CD4-positive, CD25-positive, alpha-beta regulatory T cell (primary cell): ENCODE measurements at regions not wholly inside any gene's neighbourhood (a gene's known extent, or its start where the extent isn't known, plus 50 kb on each side); places are given as distances from the start of the nearest gene placed in this dataset.

Experiments
- ATAC-seq, 2 donors: fragments of 150-1000 bp; cut with Tn5 transposase; one replicate each; pipeline ENCODE4 v1.10.0; 2021; ENCODE audit warnings: low read depth in 2 of 2, moderate number of reproducible peaks in 2 of 2, moderate library complexity in 1 of 2
- DNase-seq, 3 donors: peaks; one replicate each; pipeline versions ENCODE4 v3.0.0 to v3.0.0-alpha.2; 2012 to 2022; ENCODE audit warnings: mixed read lengths in 1 of 3
- H3K27ac ChIP-seq: one replicate; pipeline ENCODE4 v1.7.0; 2013; ENCODE audit warnings: mild to moderate bottlenecking, low read length; ENCODE audit not compliant: insufficient read depth, poor library complexity, severe bottlenecking
- H3K27me3 ChIP-seq: one replicate; pipeline ENCODE4 v1.7.0; 2013; ENCODE audit warnings: low read length; ENCODE audit not compliant: control insufficient read depth, insufficient read depth
- H3K36me3 ChIP-seq: one replicate; pipeline ENCODE4 v1.7.0; 2013; ENCODE audit warnings: mild to moderate bottlenecking, low read length, moderate library complexity; ENCODE audit not compliant: control insufficient read depth, insufficient read depth
- H3K4me1 ChIP-seq: 2 replicates; pipeline ENCODE4 v1.7.0; 2013; ENCODE audit warnings: mild to moderate bottlenecking, low read length; ENCODE audit not compliant: insufficient read depth, control insufficient read depth, poor library complexity, severe bottlenecking
- H3K4me3 ChIP-seq: one replicate; pipeline ENCODE4 v1.7.0; 2013; ENCODE audit warnings: low read depth, mild to moderate bottlenecking, low read length, moderate library complexity
- H3K9me3 ChIP-seq, 2 experiments: 1 replicate in 1 of 2; 2 replicates in 1 of 2; pipeline ENCODE4 v1.7.0; 2013; ENCODE audit warnings: low read length in 2 of 2, mild to moderate bottlenecking in 1 of 2, moderate library complexity in 1 of 2; ENCODE audit not compliant: control insufficient read depth in 2 of 2
- H3K27ac Mint-ChIP-seq, 3 donors: one replicate each; pipeline ENCODE4 v1.8.0; 2020 to 2022; ENCODE audit warnings: mild to moderate bottlenecking in 3 of 3, mixed read lengths in 3 of 3, moderate library complexity in 2 of 3
- H3K27me3 Mint-ChIP-seq: one replicate; pipeline ENCODE4 v1.8.0; 2022; ENCODE audit warnings: mild to moderate bottlenecking, mixed read lengths
- H3K36me3 Mint-ChIP-seq: one replicate; pipeline ENCODE4 v1.8.0; 2020; ENCODE audit warnings: mixed read lengths
- H3K4me1 Mint-ChIP-seq, 4 donors: one replicate each; pipeline ENCODE4 v1.8.0; 2020 to 2022; ENCODE audit warnings: mixed read lengths in 4 of 4, mild to moderate bottlenecking in 1 of 4
- H3K4me3 Mint-ChIP-seq, 4 donors: one replicate each; pipeline ENCODE4 v1.8.0; 2020 to 2022; ENCODE audit warnings: mild to moderate bottlenecking in 4 of 4, mixed read lengths in 4 of 4, moderate library complexity in 3 of 4
- H3K9me3 Mint-ChIP-seq, 7 donors: one replicate each; pipeline ENCODE4 v1.8.0; 2020 to 2022; ENCODE audit warnings: mixed read lengths in 7 of 7, mild to moderate bottlenecking in 3 of 7, moderate library complexity in 2 of 7

DNA sequence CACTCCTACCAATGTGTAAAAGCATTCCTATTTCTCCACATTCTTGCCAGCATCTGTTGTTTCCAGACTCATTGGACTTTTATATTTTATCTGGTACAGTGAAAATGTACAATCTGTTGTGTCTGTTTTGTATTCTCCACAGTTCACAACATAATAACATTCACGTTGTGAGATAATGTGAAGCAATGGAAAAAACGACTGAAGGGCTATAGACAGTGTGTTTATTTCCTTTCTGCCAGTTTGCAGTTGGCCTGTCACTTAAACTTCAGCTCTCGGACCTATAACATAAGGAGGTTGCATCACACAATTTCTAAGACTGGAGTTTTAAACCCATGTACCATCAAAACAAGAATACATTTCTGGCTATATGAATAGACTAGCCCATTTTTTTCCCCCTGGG lies 965.5 kb upstream of the ATXN8OS start:
- Histone ChIP-seq H3K36me3 (no peaks in the 10 kb centered on the region), H3K4me3 (no peak overlapping the region), H3K9me3 (peaks cover 0 to 5% of the 10 kb centered on the region in 2 experiments), H3K27me3 (no peaks in the 10 kb centered on the region), H3K4me1 (no peaks in the 10 kb centered on the region), H3K27ac (no peak overlapping the region)
- no peak for ATAC-seq
- no peaks in the 10 kb centered on the region for H3K36me3 Mint-ChIP-seq
- DNase-seq, result no peak
- no peak overlapping the region for H3K27ac Mint-ChIP-seq
- H3K9me3 Mint-ChIP-seq, result peaks cover 0 to 15% (median 4%) of the 10 kb centered on the region in 7 donors
- H3K4me1 Mint-ChIP-seq, result no peaks in the 10 kb centered on the region
- no peaks in the 10 kb centered on the region for H3K27me3 Mint-ChIP-seq
- H3K4me3 Mint-ChIP-seq, result no peak overlapping the region

DNA sequence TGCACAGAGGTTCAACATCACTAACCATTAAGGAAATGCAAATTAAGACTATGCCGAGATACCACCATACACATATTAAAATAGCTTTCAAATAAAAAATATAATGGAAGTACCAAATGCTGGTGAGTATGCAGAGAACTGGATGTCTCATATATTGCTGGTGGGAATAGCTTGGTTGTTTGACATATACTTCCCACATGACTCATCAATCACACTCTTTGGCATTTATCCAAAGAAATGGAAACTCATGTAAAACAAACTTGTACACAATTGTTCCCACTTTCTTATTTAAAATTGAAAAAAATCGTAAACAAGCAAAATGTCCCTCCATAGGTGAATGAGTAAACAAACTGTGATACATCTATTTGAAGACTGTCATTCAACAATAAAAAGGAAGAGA lies 982.6 kb upstream of the ATXN8OS start:
- H3K9me3 Mint-ChIP-seq, result peaks cover 6 to 47% (median 22%) of the 10 kb centered on the region in 7 donors

DNA sequence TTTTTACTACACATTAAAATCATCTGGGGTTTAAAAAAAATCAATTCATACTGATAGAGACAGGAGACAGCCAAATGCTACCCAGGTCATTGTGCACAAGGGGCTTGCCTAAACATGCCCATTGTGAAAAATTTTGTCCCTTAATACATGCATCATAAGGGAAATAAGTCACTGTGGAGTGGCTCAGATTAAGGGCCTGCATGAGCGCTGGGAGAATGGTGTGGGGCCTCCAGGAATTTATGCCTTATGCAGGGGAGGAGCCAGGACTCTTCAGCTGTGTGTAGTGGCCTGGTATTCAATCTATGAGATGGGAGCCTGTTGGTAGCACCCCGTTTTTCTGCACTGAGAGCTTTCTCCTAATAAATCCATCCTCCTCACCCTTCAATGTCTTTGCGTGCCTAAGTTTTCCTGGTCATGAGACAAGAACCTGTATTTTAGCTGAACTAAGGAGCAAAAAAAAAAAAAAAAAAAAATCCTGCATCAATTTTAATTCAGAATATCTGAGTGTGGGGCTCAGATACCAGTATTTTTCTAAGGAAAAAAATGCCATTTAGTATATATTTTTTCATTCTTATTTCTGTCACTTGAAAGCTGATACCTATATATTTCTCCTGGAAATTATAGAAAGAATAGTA lies 997.6 kb upstream of the ATXN8OS start:
- Histone ChIP-seq H3K9me3 (peaks cover 3 to 9% of the 10 kb centered on the region in 2 experiments), H3K36me3 (no peaks in the 10 kb centered on the region), H3K27me3 (no peaks in the 10 kb centered on the region), H3K27ac (no peak overlapping the region), H3K4me1 (no peaks in the 10 kb centered on the region), H3K4me3 (no peak overlapping the region)
- Mint-ChIP-seq H3K36me3 (no peaks in the 10 kb centered on the region), H3K4me1 (no peaks in the 10 kb centered on the region), H3K27ac (no peak overlapping the region), H3K9me3 (peaks cover 0 to 25% (median 3%) of the 10 kb centered on the region in 7 donors), H3K27me3 (no peaks in the 10 kb centered on the region), H3K4me3 (no peak overlapping the region)
- ATAC-seq, result no peak
- no peak for DNase-seq

More for the DNA sequence above, 982.6 kb upstream of the ATXN8OS start:
- H3K4me1 Mint-ChIP-seq, result no peaks in the 10 kb centered on the region
- no peak overlapping the region for H3K4me3 Mint-ChIP-seq
- Histone ChIP-seq H3K4me1 (no peaks in the 10 kb centered on the region), H3K27me3 (no peaks in the 10 kb centered on the region), H3K27ac (no peak overlapping the region), H3K36me3 (no peaks in the 10 kb centered on the region), H3K4me3 (no peak overlapping the region), H3K9me3 (peaks cover 5 to 6% of the 10 kb centered on the region in 2 experiments)
- H3K27ac Mint-ChIP-seq, result no peak overlapping the region
- no peak for DNase-seq
- no peaks in the 10 kb centered on the region for H3K27me3 Mint-ChIP-seq
- no peak for ATAC-seq
- H3K36me3 Mint-ChIP-seq, result no peaks in the 10 kb centered on the region

DNA sequence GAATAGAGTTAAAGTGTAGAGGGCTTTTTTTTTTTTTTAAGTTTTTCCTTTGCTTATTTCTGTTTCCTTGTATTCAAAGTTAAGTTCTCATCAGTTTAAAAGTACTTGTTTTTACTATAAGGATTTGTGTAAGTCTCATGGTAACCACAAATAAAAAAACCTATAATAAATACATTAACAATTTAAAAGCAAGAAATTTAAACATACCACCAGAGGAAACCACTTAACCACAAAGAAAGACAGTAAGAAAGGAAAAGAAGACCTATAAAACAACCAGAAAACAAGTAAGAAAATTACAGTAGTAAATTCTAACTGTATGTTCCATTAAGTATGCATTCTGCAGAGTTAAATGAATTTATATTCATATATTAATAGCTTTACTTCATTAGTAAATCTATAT lies 999.1 kb upstream of the ATXN8OS start:
- no peaks in the 10 kb centered on the region for H3K4me1 Mint-ChIP-seq
- H3K4me1 ChIP-seq, result no peaks in the 10 kb centered on the region
- no peak overlapping the region for H3K27ac Mint-ChIP-seq
- H3K27me3 Mint-ChIP-seq, result no peaks in the 10 kb centered on the region
- H3K36me3 ChIP-seq, result no peaks in the 10 kb centered on the region
- DNase-seq, result no peak
- no peaks in the 10 kb centered on the region for H3K36me3 Mint-ChIP-seq
- H3K4me3 Mint-ChIP-seq, result no peak overlapping the region
- H3K27ac ChIP-seq, result no peak overlapping the region
- H3K9me3 Mint-ChIP-seq, result peaks cover 0 to 24% (median 7%) of the 10 kb centered on the region in 7 donors
- no peaks in the 10 kb centered on the region for H3K27me3 ChIP-seq
- no peak for ATAC-seq
- H3K9me3 ChIP-seq, result peaks cover 7 to 9% of the 10 kb centered on the region in 2 experiments
- no peak overlapping the region for H3K4me3 ChIP-seq

DNA sequence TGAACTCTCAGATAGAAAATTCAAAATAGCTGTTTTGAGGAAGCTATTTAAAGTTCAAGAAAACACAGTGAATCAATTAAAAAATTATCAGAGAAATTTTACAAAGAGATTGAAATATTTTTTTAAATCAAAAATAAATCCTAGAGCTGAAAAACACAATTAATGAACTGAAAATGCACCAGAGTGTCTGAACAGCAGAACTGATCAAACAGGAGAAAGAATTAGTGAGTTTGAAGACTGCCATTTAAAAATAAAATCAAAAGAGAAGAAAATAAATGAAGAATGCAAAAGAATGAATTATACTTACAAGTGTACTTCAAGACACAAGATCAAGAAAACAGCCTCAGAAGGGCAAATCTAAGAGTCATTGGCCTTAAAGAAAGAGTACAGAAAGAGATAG lies 1000.2 kb upstream of the ATXN8OS start:
- Mint-ChIP-seq H3K9me3 (peaks cover 0 to 24% (median 9%) of the 10 kb centered on the region in 7 donors), H3K36me3 (no peaks in the 10 kb centered on the region), H3K27ac (no peak overlapping the region), H3K27me3 (no peaks in the 10 kb centered on the region), H3K4me3 (no peak overlapping the region), H3K4me1 (no peaks in the 10 kb centered on the region)
- DNase-seq (no peak), ATAC-seq (no peak)
- H3K27me3 ChIP-seq, result no peaks in the 10 kb centered on the region
- no peak overlapping the region for H3K4me3 ChIP-seq
- no peaks in the 10 kb centered on the region for H3K4me1 ChIP-seq
- H3K36me3 ChIP-seq, result no peaks in the 10 kb centered on the region
- peaks cover 7 to 9% of the 10 kb centered on the region in 2 experiments for H3K9me3 ChIP-seq
- no peak overlapping the region for H3K27ac ChIP-seq

DNA sequence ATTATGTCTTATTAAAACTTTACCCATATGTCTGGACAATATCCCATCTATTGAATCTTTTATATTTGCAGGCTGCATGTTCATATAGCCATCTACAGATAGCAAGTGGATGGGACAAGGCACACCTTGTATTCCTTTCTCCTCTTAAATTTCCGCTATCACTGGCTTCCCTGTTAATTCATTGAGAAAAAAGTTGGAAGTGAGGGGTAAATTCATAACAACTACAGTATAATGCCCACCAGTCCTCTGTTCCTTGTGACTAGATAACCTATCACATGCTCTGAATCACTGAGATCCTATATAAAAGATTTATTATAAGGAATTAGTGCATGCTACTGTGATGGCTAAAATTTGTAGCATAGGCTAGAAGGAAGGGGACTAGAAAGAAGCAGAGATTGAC lies 1005.8 kb upstream of the ATXN8OS start:
- no peak for DNase-seq

DNA sequence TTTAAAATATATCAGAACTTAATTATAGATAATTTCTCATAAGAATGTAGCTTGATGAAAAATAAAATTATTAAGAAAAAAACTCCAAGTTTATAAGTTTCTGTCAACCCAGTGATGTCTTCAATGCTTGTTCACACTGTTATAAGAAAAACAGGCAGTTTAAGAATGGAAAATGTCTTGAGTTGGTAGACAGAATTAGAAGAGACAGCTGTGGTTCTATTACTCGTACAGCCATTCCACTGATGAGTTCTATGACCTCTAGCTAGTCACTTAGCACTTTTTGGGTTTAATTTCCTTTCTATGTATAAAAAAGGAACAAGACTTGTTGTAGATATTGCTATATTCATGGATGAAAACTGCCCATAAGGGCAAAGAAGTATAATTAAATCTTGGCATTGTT lies 1013.1 kb upstream of the ATXN8OS start:
- H3K36me3 Mint-ChIP-seq, result no peaks in the 10 kb centered on the region
- no peaks in the 10 kb centered on the region for H3K27me3 Mint-ChIP-seq
- DNase-seq, result no peak

More for the DNA sequence above, 1005.8 kb upstream of the ATXN8OS start:
- H3K4me3 Mint-ChIP-seq, result no peak overlapping the region
- no peak for ATAC-seq
- H3K4me1 ChIP-seq, result no peaks in the 10 kb centered on the region
- H3K9me3 ChIP-seq, result peaks cover 5 to 14% of the 10 kb centered on the region in 2 experiments
- no peaks in the 10 kb centered on the region for H3K36me3 ChIP-seq
- no peak overlapping the region for H3K27ac ChIP-seq
- no peaks in the 10 kb centered on the region for H3K27me3 ChIP-seq
- H3K4me1 Mint-ChIP-seq, result no peaks in the 10 kb centered on the region
- H3K27me3 Mint-ChIP-seq, result no peaks in the 10 kb centered on the region
- H3K4me3 ChIP-seq, result no peak overlapping the region
- H3K36me3 Mint-ChIP-seq, result no peaks in the 10 kb centered on the region
- peaks cover 0 to 14% (median 6%) of the 10 kb centered on the region in 7 donors for H3K9me3 Mint-ChIP-seq
- no peak overlapping the region for H3K27ac Mint-ChIP-seq

DNA sequence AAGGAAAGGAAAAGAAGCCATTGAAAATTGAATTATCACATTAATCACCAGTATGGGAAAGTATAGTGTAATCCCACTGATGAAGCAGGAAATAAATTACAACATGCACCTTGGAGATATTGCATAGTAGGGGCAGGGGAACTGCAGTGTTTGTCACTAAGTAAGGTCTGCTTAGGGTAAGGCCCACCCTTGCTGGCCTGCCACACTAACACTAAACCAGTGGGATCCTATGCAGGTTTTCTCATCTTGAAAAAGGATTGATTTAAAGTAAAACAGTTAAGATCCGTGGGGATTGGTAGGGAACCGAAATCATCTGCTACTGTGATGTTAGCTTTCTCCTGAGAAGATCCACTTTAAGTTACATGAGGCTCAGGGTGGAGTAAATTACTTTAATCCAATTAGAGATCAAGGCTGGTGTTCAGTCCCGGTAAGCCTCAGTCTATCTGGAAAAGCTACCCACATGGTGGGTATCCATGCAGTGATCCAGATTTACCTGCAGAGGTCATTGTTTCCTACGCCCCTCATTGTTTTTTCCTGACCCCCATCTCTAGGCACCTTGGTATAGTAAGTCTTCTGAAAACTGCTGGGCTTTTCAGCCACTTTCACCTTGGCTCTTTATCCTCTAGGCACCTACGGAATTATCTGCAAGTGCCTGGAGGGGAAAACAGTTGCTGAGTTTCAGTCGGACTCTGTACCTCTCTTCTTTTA lies 1014.9 kb upstream of the ATXN8OS start:
- Histone ChIP-seq H3K27ac (no peak overlapping the region), H3K4me1 (no peaks in the 10 kb centered on the region), H3K36me3 (no peaks in the 10 kb centered on the region), H3K4me3 (no peak overlapping the region), H3K9me3 (peaks cover 0 to 2% of the 10 kb centered on the region in 2 experiments), H3K27me3 (no peaks in the 10 kb centered on the region)
- peaks cover 0 to 36% (median 6%) of the 10 kb centered on the region in 7 donors for H3K9me3 Mint-ChIP-seq
- H3K27ac Mint-ChIP-seq, result no peak overlapping the region
- no peaks in the 10 kb centered on the region for H3K27me3 Mint-ChIP-seq
- no peak for DNase-seq
- no peaks in the 10 kb centered on the region for H3K4me1 Mint-ChIP-seq
- H3K36me3 Mint-ChIP-seq, result no peaks in the 10 kb centered on the region
- H3K4me3 Mint-ChIP-seq, result no peak overlapping the region
- no peak for ATAC-seq

More for the DNA sequence above, 1013.1 kb upstream of the ATXN8OS start:
- Mint-ChIP-seq H3K9me3 (peaks cover 2 to 24% (median 6%) of the 10 kb centered on the region in 7 donors), H3K4me3 (no peak overlapping the region), H3K27ac (no peak overlapping the region), H3K4me1 (no peaks in the 10 kb centered on the region)
- Histone ChIP-seq H3K9me3 (peaks cover 0 to 2% of the 10 kb centered on the region in 2 experiments), H3K27ac (no peak overlapping the region), H3K27me3 (no peaks in the 10 kb centered on the region), H3K4me1 (no peaks in the 10 kb centered on the region), H3K4me3 (no peak overlapping the region), H3K36me3 (no peaks in the 10 kb centered on the region)
- no peak for ATAC-seq
